ENCODE measurements at regions not wholly inside any gene's neighbourhood (a gene's known extent, or its start where the extent isn't known, plus 50 kb on each side); places are given as distances from the start of the nearest gene placed in this dataset.

DNA sequence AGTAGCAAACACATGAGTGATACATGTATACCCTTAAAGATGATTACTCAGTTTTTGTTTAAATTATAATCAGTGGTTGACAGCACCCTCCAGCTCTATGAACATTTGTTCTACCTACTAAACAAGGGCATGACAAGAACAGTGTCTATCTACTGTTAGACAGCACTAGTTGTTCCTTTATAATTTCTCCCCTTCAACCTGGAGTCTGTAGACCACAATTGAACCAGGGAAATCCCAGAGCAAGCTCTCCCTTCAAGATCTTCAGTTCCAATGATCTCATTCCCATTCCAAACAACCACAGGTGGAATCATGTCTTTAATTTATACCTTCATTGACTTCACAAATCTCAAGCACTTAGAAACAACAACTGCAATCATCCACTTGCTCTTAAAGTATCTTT lies 216.1 kb downstream of the HHIPL2 start:
- no peaks in the 10 kb centered on the region for H3K36me3 ChIP-seq (ENCODE audit: control insufficient read depth in 1 of 2, insufficient read depth in 2 of 2, low read length in 2 of 2)
- CTCF ChIA-PET = no interaction called here
- H3K79me2 ChIP-seq (ENCODE audit: insufficient read depth, low read length) = no peaks in the 10 kb centered on the region
- H3K9ac ChIP-seq (ENCODE audit: low read length) = no peak overlapping the region
- no peak overlapping the region for H3K4me3 ChIP-seq (replicated peaks in 1 of 2; ENCODE audit: low read depth in 1 of 2, low read length in 2 of 2)
- H3K27ac ChIP-seq (ENCODE audit: low read depth, low read length) = no peak overlapping the region
- H3K9me2 ChIP-seq (ENCODE audit: insufficient read depth) = no peaks in the 10 kb centered on the region
- no peak for DNase-seq (ENCODE audit: low read depth, low spot score)
- no peak overlapping the region for H3K4me2 ChIP-seq (ENCODE audit: low read length)
- RAD21 ChIA-PET (ENCODE audit: low non-redundant PET in 1 of 2, low total read pairs in 2 of 2, uncharacterized antibody in 2 of 2, unreplicated experiment in 2 of 2) = no interaction called here
- TF ChIP-seq POLR2AphosphoS5 (IDR thresholded peaks at IDR 0.05; ENCODE audit: low read depth, low read length) (no peak), JUND (IDR thresholded peaks at IDR 0.05) (no peak), TCF7L2 (IDR thresholded peaks at IDR 0.05; ENCODE audit: borderline replicate concordance, extremely low read depth, insufficient read depth, insufficient read length) (no peak), CBX3 (IDR thresholded peaks at IDR 0.05; ENCODE audit: low read depth) (no peak), MAX (IDR thresholded peaks at IDR 0.05) (no peak), YY1 (IDR thresholded peaks at IDR 0.05; ENCODE audit: extremely low read depth, insufficient replicate concordance, low read depth, low read length) (no peak), ZBTB33 (IDR thresholded peaks at IDR 0.05; ENCODE audit: extremely low read depth, insufficient replicate concordance, low read length) (no peak), RAD21 (IDR thresholded peaks at IDR 0.05; ENCODE audit: low read depth) (no peak), ELF1 (IDR thresholded peaks at IDR 0.05; ENCODE audit: borderline replicate concordance, low read depth) (no peak), EZH2phosphoT487 (IDR thresholded peaks at IDR 0.05; ENCODE audit: borderline replicate concordance) (no peak), FOSL1 (IDR thresholded peaks at IDR 0.05; ENCODE audit: low read depth) (no peak), CTCF (IDR thresholded peaks at IDR 0.05 in 2 of 3, conservative IDR thresholded peaks at IDR 0.05 in 1 of 3; ENCODE audit: borderline replicate concordance in 1 of 3, insufficient read depth in 1 of 3, low read depth in 2 of 3, low read length in 2 of 3) (no peak), EZH2 (IDR thresholded peaks at IDR 0.05) (no peak), SP1 (IDR thresholded peaks at IDR 0.05; ENCODE audit: low read depth) (no peak), ATF3 (IDR thresholded peaks at IDR 0.05) (no peak), CEBPB (IDR thresholded peaks at IDR 0.05; ENCODE audit: low read depth) (no peak)
- TF ChIP-seq, protein P1, sequence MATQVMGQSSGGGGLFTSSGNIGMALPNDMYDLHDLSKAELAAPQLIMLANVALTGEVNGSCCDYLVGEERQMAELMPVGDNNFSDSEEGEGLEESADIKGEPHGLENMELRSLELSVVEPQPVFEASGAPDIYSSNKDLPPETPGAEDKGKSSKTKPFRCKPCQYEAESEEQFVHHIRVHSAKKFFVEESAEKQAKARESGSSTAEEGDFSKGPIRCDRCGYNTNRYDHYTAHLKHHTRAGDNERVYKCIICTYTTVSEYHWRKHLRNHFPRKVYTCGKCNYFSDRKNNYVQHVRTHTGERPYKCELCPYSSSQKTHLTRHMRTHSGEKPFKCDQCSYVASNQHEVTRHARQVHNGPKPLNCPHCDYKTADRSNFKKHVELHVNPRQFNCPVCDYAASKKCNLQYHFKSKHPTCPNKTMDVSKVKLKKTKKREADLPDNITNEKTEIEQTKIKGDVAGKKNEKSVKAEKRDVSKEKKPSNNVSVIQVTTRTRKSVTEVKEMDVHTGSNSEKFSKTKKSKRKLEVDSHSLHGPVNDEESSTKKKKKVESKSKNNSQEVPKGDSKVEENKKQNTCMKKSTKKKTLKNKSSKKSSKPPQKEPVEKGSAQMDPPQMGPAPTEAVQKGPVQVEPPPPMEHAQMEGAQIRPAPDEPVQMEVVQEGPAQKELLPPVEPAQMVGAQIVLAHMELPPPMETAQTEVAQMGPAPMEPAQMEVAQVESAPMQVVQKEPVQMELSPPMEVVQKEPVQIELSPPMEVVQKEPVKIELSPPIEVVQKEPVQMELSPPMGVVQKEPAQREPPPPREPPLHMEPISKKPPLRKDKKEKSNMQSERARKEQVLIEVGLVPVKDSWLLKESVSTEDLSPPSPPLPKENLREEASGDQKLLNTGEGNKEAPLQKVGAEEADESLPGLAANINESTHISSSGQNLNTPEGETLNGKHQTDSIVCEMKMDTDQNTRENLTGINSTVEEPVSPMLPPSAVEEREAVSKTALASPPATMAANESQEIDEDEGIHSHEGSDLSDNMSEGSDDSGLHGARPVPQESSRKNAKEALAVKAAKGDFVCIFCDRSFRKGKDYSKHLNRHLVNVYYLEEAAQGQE (IDR thresholded peaks at IDR 0.05; ENCODE audit: low read depth) = no peak
- H4K20me1 ChIP-seq (ENCODE audit: insufficient read depth) = no peaks in the 10 kb centered on the region
- POLR2A ChIA-PET = no interaction called here
- no TSS peak for BruUV-seq (replicated peaks)
- H3K4me1 ChIP-seq (ENCODE audit: control insufficient read depth in 1 of 2, insufficient read depth in 2 of 2, low read length in 2 of 2) = no peaks in the 10 kb centered on the region
- no peak for ATAC-seq
- 0 out of 2 replicates have a peak, but pooled peaks cover 4% of the 10 kb centered on the region for H3K27me3 ChIP-seq (ENCODE audit: insufficient read depth, low read length)
- intact Hi-C loops (cut with micrococcal nuclease) = no loop called here
- H3K9me3 ChIP-seq (ENCODE audit: control insufficient read depth in 1 of 2, insufficient read depth in 1 of 2, low read depth in 1 of 2, low read length in 2 of 2) = no peaks in the 10 kb centered on the region
- H2AFZ ChIP-seq (ENCODE audit: low read depth, low read length, poor library complexity, severe bottlenecking) = no peak overlapping the region

All from HCT116 (cell line).